Bone marrow (tissue), 2 donors: ENCODE measurements at regions not wholly inside any gene's neighbourhood (a gene's known extent, or its start where the extent isn't known, plus 50 kb on each side); places are given as distances from the start of the nearest gene placed in this dataset.

Experiments used
- DNase-seq, 2 donors: peaks; one replicate each; lab custom pipeline; 2025; lab: John Stamatoyannopoulos, UW

DNA sequence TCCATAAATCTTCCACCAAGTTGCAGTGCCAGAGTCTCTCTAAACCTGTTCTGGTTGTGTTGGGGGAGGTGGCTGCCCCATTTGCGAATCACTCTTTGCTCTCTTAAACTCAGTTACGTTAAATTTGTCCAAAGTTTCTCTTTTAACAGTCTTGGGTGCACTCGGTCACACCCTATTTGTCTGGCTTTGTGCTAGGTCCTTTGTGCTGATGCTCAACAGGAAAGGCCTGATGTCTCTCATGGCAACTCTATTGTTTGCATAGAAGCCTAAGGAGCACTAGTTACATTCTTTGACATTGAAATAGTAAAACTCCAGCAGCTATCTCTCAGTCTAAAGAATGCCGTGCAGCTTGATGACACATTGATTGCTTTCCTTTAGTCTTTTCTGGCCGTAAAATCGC, 105.1 kb downstream of the TRMT11 start:
- no peak for DNase-seq

DNA sequence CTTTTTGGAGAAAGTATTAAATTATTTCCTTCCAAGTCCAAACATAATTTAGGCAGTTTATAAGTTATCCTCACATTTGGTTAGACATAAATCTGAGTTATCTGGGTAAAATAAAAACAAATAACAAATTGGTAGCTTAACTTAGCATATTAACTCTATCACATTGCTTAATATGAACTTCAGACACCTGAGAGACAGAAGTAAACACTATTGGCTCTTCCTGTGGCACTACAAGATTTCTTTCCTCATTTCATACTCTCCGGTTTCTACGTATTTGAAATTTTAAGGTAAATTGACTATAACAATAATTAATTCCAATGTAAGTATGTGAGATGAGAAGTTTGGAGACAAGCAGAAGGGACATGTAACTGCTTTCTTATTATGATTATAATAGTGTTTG, 106.8 kb downstream of the TRMT11 start:
- no peak for DNase-seq

DNA sequence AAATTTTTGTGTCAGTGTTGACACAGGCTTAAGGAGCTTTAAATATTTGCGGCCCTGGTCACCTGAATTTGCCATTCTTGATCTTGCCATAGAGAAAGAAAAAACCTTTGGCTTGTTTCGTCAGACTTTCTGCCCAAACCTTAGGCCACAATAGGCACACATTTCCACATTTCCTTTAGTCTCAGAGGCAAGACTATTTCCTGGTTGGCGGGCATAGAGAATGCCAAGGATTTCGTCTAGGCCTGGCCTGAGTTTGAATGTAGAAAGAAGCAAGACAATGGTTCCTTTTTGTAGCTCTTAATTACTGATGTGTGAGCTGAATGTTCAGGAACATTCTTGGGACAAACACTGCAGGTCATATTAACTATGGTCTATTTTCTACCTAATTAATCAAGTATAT, 108.1 kb downstream of the TRMT11 start:
- DNase-seq: no peak

DNA sequence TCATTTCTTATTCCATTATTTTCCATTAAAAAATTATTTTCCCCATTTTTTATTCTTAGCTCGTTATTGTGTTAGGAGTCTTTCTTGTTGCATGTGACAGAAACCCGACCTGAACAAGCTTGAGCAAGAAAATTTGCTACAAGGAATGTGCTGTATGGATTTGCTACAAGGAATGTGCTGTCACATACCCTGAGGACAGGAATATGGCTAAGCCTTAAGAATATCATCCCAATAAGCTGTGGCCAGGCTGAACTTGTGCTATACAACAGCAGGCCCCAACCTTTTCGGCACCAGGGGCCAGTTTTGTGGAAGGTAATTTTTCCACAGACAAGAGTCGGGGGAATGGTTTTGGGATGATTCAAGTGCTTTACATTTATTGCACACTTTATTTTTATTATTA, 114.0 kb downstream of the TRMT11 start:
- no peak for DNase-seq

DNA sequence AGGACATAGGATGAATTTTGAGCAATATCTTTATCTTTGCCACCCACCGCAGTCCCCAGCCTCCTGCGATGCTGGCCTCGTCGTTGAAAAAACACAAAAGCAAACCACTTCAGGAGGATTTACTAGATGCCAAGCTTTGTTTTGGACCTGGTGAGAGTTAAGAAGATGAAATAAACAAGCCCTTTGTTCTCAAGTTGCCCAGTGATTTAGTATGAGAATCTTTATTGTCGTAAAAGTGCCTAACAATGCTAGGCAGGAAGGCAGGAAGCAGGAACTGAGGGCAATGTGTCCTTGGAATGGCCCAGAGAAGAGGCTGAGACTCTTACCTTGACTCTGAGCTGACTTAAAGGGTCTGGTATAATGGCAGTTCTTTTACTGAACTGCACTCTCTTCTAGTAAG, 116.0 kb downstream of the TRMT11 start:
- no peak for DNase-seq

DNA sequence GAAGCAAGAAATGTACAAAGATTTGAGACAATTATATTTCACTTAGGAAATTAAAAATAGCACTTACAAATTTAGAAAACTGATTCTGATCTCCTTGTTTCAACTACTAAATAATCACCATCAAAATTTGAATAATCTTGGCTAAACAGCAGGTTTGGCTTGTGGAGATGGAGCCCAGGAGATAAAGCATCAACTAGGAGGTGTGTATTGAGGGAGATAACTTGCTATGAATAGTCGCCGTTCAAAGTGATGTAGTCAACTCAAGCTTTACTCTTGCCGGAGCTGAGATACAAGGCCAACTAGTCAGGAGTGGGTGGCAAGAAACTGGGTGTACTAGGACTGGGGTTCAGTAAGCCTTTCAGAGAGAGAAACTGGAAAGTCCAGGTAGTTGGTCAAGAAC, 117.7 kb downstream of the TRMT11 start:
- DNase-seq: no peak

DNA sequence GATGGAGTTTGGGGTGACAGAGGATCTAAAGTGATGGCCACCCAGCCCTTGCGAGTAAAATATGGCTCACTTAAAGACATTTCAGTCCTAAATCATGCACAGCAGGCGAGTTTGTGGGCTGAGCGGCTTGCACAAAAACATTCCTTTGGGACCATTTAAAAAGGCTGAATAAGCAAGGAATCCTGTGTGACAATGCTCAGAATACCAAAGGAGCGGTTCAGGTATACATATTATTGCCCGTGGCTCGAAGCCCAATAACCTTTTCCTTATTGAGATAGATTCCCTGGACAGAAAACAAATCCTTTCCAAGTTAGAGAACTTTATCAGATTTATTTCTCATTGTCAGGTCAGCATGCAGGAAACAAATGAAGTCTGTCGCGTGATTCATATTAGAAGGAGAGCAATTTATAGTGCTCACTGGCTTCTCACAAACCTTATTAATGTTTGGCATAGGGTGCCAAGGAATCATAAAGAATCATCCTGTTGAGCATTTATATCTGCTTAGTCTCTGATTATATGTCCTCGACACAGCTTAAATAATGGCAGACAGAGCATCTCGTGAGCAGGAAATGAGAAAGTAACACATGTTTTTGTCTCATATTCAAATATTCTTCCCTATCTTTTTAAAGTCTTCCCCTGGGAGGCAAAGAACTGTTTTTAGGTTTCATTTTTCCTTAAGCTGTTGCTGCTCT, 121.3 kb downstream of the TRMT11 start:
- DNase-seq: no peak

DNA sequence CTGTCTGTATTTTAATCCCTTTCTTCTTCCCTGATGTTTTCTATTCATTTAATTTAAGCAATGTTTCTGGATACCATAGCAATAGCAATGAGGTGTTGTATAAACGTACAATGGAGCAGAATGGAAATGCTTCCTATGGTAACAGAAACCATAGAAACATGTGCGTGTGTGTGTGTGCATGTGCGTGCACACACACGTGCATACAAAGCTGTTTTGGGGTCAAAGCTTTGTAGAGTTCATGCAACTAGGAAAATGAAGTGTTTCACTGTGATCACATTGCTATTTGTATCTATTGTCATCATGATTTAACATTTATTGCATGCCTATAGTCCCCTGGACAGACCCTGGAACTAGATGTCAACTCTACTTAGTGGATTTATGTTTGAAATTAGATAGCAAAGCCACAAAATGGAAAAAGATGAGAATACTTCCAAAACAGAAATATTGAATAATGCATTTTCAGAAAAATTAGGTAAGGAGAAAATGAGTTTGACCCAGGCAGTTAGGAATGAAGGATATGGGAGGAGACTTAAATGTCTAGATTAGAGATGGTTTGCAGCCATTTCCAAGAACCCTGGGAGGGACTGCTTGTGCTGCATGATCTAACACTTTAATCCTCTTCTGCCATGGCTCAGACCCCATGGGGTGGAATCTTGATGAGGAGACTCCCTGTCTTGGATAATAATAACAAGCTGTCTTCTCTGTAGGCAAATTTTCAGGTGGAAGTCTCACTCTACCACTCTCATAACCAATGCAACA, 124.4 kb downstream of the TRMT11 start:
- no peak for DNase-seq

DNA sequence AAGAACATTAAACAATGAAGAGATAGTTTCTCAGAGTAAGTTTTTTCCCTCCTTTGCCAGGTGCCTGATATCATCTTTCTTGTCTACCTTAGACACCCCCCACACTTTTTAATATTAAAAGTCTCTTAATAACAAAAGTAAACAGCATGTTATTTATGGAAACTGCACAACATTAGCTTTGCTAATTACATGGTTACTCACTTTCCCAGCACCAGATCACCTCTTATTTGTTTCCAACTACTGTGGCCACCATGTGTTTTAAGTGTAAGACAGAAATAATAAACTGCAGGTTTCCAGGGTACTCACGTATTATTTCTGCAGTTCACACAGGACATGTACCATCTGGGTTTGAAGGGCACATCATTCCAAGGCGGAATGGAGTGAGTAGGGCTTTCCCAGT, 125.0 kb downstream of the TRMT11 start:
- no peak for DNase-seq

DNA sequence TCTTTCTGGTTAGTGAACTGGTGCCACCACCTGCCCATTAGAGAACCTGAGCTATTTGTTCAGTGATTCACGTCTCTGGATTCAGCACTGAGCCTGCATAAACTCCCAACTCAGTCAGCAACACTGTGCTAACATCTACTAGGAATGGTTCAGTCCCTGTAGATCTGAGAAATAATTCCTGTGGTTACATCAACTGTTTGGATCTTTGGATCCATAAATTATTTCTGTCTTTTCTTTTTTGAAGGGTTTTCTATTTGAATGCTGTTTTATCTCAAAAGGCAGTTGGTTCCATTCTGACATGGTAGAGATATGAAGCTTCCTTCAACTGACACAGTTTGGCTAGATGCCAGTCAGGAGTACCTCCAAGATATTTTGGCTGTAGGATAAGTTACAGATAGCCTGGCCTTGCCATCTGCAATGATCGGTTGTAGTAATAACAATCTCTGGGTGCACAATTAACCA, 125.9 kb downstream of the TRMT11 start:
- no peak for DNase-seq

DNA sequence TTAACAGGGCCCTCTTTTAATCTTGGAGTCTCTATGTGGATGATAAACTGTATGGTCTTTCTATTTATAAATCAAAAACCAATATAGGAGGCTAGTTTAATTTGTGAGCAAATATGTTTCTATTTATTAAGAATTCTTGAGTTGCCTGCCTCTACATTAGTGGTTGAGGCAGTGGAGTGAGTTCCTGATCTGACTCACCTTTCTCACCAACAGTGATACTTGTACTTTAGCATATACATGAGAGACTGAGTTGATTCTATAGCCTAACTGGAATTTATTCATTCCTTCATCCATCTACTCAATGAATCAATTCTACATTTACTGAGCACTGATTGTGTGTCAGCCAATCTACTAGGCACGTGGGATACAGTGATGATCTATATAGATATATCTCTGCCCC, 126.9 kb downstream of the TRMT11 start:
- no peak for DNase-seq

DNA sequence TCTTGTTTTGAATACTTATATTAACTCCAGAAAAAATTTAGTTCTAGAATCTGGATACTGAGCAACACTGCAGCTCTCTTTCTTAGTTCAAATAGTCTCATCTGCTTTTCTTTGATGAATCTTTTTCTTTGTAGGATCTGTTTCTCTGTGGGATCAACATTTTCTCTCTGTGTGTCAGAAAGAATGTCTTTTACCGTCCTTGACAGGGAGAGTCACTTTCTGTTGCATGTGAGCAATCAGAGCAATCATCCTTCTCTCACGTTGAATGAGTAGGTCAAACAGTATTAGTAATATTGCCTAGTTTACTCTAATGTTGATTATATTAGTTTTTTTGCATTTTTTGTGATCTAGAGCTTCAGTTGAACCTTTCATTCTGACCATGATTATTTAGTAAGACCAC, 130.9 kb downstream of the TRMT11 start:
- DNase-seq: no peak

DNA sequence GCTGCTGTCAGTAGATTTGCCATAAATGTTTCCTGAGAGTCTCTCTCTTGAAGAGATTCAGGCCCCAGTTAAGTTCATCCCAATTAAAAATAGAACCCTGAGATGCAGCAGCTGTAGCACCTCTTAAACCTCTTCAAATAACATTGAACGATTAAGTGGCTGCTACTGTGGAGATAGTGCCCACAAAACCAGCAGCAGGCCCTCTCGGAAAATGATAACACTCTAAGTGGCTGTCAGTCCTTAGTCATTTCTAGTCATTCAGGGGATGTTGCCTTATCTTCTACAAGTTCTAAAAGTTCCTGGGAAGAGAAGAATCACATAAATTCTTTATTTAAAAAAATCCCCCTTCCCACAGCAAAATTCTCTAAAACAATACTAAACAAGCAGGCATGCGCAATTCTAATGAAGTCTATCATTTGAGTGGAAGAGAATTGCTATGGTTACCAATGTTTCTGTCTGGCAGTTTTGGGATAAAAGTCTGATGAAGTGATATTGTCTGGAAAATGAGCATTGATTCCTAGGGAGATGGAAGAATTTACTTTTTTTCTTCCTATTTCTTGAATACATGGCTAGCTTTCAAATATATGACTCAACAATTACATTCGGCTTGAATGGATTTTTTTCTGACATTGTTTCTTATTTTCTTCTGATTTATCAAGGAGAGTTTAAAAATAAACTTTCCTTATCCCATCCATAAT, 131.9 kb downstream of the TRMT11 start:
- DNase-seq: no peak

DNA sequence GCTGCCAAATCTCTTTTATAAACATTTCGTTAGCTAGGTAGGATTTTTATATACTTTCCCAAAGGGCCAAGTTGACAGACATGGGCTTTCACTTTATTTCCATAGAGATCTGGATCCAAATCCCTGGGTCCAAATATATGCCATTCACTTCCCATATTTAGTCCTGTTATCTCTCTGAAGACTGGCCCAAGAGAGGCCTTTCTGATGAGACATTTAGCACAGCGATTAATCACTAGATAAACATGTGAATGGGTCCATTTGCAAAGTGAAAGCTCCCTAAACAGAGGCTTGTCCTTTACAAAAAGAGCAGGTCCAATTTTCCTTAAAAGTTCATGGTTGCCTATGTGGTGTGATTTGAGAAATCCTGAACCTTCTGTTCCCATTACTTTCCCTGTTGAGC, 132.6 kb downstream of the TRMT11 start:
- DNase-seq: no peak

DNA sequence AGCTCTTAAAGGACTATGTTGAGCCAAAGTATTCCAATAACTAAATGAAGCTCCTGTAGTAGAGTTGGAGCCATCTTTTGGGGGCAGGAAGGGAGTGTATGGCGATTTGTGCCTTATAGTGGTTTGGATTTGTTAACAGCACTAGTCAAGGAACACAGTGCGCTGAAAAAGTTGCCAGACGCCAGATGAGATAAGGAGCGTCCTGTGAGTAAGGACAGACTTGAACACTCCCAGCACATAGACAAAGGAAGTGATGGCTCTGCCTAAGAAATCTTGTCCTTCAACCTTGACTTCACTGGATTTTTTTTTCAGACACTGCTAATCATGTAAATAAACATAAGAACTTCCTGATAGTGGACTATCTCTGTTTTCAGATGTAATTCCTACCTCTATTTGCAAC, 136.9 kb downstream of the TRMT11 start:
- DNase-seq: no peak

DNA sequence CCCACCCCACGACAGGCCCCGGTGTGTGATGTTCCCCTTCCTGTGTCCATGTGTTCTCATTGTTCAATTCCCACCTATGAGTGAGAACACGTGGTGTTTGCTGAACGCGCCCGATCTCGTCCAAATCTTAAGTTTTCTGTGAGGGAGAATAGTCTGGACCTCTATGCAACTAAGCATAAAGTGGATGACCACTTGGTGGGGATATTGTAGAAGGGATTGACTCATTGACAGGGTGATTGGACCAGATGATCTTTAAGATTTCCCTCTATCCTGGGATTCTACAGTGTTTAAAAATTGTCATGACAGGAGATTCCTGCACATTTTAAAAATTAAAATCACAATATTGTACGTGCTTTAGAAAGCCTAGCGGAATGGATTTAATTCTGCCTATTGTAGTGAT, 141.3 kb downstream of the TRMT11 start:
- DNase-seq: no peak

DNA sequence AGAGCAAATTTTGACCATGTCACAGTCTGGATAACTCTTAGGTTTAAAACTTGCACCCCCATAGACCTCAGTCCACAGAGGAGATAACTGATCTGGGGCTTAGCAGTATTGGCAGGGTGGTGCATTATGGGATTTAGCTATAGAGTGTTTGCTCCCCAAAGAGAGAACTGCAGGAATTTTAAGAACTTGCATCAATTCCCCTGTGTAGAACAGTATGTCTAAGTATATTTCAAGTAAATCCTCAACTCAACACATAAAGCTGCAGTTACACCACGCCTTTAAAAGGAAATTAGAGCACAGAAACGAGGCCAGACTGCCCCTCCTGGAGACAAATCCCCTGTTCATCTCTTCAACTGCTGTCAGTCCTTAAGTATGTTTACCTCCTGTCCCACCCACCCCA, 144.9 kb downstream of the TRMT11 start:
- DNase-seq: no peak

DNA sequence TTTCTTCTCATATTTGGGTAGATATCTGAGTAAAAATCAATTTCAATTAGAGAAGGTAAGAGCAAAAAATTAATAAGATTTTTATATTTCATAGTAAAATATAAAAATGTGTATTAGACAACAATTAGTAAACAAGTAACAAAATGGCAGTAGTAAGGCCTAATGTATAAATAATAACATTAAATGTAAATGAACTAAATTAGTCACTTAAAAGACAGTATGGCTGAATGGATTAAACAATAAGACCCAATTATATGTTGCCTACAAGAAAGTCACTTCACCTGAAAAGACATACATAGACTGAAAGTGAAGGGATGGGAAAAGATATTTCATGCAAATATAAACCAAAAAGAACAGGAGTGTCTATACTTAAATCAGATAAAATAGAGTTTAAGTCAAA, 147.6 kb downstream of the TRMT11 start:
- no peak for DNase-seq

DNA sequence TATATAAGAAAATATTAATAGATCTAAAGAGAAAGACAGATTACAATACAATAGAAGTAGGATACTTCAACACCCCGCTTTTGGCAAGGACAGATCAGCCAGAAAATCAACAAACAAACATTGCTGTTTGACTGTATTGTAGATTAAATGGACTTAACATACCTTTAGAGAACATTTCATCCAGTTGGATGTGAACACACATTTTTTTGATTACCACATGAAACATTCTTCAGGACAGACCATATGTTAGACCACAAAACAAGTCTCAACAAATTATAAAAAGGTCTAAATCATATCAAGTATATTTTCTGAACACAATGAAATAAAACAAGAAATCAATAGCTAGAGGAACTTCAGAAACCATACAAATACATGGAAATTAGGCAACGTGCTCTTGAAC, 148.2 kb downstream of the TRMT11 start:
- no peak for DNase-seq

DNA sequence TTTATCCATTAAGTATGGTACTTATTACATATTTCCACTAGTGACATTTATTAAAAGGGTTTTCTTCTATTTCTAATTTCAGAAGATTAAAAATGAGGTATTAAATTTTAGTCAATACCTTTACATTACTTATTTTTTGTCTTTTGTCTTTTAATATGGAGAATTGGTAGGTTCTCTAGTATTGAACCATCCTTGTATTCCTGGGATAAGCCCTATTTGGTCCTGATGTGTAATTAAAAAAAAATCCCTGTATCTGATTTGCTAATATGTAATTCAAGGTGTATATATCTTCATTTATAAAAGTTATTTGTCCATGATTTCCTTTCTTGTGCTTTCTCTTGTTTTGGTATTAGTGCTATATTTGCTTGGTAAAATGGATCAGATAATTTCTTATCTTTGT, 153.7 kb downstream of the TRMT11 start:
- DNase-seq: no peak

DNA sequence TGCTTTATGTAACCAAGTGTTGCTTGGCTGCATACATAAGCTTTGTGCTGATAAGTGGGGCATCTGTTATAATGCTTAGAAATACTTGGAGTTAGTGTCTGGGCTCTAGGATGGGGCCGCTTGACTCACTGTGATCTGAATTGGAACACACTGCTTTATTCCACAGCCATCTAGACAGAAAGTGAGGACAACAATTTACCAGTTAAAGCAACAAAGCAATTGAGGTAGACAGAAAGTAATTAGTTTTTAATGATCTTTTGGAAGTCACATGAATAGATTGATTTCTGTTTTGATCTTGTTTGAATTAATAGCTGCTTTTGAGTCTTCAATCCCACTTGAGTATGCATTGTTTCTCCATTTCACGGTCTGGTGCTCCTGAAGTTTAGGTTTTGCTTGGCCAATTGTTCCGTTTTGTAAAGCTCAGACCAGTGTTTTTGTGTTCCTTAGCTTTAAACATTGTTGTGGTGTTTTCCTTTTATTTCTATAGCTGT, 157.5 kb downstream of the TRMT11 start:
- no peak for DNase-seq

DNA sequence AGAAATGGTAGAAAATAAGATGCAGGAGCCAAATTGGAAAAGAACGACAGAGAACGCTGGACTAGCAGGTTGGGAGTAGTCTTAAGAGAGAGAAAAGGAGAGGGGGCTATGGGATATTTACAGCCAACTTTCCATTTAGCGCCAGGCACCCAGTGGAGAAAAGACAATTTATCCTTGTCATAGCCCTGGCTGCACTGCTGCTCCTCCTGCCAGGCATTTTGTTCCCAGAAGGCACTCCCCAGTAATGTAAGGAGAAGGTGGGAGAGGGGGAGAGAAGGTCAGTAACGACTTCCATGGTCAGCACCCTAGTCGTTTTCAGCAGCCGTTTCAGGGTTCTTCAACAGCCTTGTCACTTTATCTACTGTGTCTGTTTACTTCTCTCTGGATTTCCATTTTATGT, 159.0 kb downstream of the TRMT11 start:
- no peak for DNase-seq

DNA sequence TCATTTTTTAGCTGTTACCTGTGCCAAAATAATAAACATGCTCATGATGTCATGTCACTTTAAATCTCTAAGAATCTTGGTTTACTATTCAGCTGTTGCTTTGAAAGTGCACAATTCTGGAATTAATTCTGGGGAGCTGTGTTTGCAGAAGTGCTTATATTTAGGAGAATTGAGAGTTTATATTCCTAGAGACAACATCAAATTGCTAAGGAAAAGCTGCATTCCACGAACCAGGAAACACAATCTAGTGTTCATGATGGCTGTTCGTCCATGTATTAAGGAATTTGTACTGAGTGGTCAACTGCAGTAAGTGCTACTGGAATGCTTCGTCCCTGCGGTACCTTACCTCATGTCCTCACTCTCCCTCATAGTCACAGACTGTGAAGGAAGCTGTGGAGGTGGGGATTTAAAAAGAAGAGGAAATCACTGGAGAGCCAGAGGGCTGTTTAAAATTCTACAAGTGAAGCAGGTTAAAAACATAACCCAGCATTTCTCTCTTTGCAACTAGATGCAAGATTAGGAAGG, 161.0 kb downstream of the TRMT11 start:
- DNase-seq: no peak
